PC-3 (cell line): ENCODE measurements at regions not wholly inside any gene's neighbourhood (a gene's known extent, or its start where the extent isn't known, plus 50 kb on each side); places are given as distances from the start of the nearest gene placed in this dataset.

Experiments used
- ATAC-seq: fragments of 200-7000 bp; cut with Tn5 transposase; 2 replicates; pipeline ENCODE4 v1.9.1; 2020; ENCODE audit warnings: mild to moderate bottlenecking, moderate library complexity
- BruUV-seq: library from RNA; stranded (reverse); fragments of 400-500 nt; replicated peaks from 2 replicates; lab custom pipeline; 2021; lab: Mats Ljungman, UMichigan
- CTCF ChIA-PET: fragments of 300-600 bp; sonication (Branson Sonifier 250); formaldehyde crosslinking; loops from one replicate; lab custom pipeline; 2022; ENCODE audit warnings: antibody characterized with exemption; lab: Charles Lee
- POLR2A ChIA-PET: fragments of 300-600 bp; sonication (Branson Sonifier 250); formaldehyde crosslinking; loops from one replicate; lab custom pipeline; 2022; ENCODE audit warnings: antibody characterized with exemption; ENCODE audit not compliant: unreplicated experiment; lab: Charles Lee
- DNase-seq: peaks from one replicate; pipeline ENCODE4 v3.0.0-alpha.2; 2015
- H2AFZ ChIP-seq: fragments of 300-600 bp; sonication (generic); 2 replicates; pipeline ENCODE4 v1.6.0; 2016; ENCODE audit warnings: antibody characterized with exemption, low read length
- H3F3A ChIP-seq: fragments of 300-600 bp; sonication (generic); one replicate; pipeline ENCODE4 v1.6.0; 2017; ENCODE audit warnings: antibody characterized with exemption, low read length, control low read depth, mild to moderate bottlenecking; ENCODE audit not compliant: unreplicated experiment
- H3K27ac ChIP-seq: fragments of 300-600 bp; sonication (generic); 2 replicates; pipeline ENCODE4 v1.5.1; 2016; ENCODE audit warnings: mild to moderate bottlenecking, low read length
- H3K27me3 ChIP-seq: fragments of 300-600 bp; sonication (generic); 2 replicates; pipeline ENCODE4 v1.6.1; 2016; ENCODE audit warnings: low read length, mixed read lengths
- H3K36me3 ChIP-seq: fragments of 300-600 bp; sonication (generic); 2 replicates; pipeline ENCODE4 v1.6.1; 2016; ENCODE audit warnings: low read depth, mixed run types, low read length, mixed read lengths
- H3K4me1 ChIP-seq: fragments of 300-600 bp; sonication (generic); 2 replicates; pipeline ENCODE4 v1.5.1; 2016; ENCODE audit warnings: low read length; ENCODE audit not compliant: insufficient read depth
- H3K4me2 ChIP-seq: fragments of 300-600 bp; sonication (generic); 2 replicates; pipeline ENCODE4 v1.6.0; 2016; ENCODE audit warnings: low read length
- H3K4me3 ChIP-seq: fragments of 300-600 bp; sonication (generic); 2 replicates; pipeline ENCODE4 v1.5.1; 2016; ENCODE audit warnings: mild to moderate bottlenecking, low read length, mixed read lengths
- H3K79me2 ChIP-seq: fragments of 300-600 bp; sonication (generic); 2 replicates; pipeline ENCODE4 v1.6.1; 2017; ENCODE audit warnings: low read length, mixed read lengths
- H3K9ac ChIP-seq: fragments of 300-600 bp; sonication (generic); 2 replicates; pipeline ENCODE4 v1.6.0; 2016; ENCODE audit warnings: mild to moderate bottlenecking, low read length
- H3K9me2 ChIP-seq: fragments of 300-600 bp; sonication (generic); replicated peaks from 2 replicates; pipeline ENCODE4 v1.6.1; 2016; ENCODE audit warnings: mixed run types, low read length, mixed read lengths
- H3K9me3 ChIP-seq: fragments of 300-600 bp; sonication (generic); 2 replicates; pipeline ENCODE4 v1.6.1; 2016; ENCODE audit warnings: low read length, mixed read lengths
- H4K20me1 ChIP-seq: fragments of 300-600 bp; sonication (generic); 2 replicates; pipeline ENCODE4 v1.6.1; 2016; ENCODE audit warnings: low read length, mixed read lengths
- EZH2 ChIP-seq: fragments of 300-600 bp; sonication (generic); IDR thresholded peaks from one replicate; pipeline ENCODE4 v1.6.1; 2017; ENCODE audit warnings: antibody characterized with exemption, mild to moderate bottlenecking, low read length; ENCODE audit not compliant: unreplicated experiment
- EZH2phosphoT487 ChIP-seq: fragments of 300-600 bp; sonication (generic); IDR thresholded peaks from 2 replicates; pipeline ENCODE4 v1.6.1; 2018; ENCODE audit warnings: mild to moderate bottlenecking, antibody characterized with exemption, low read length, borderline replicate concordance
- intact Hi-C: fragments of 100-400 bp; cut with micrococcal nuclease; formaldehyde crosslinking; loops from 2 replicates; pipeline ENCODE4 v1.9.0; 2023
- TF ChIP-seq, protein P1 (sequence below): fragments of 300-600 bp; sonication (generic); conservative IDR thresholded peaks from 2 replicates; pipeline ENCODE4 v1.5.1; 2017; ENCODE audit warnings: antibody characterized with exemption, low read depth, mild to moderate bottlenecking, low read length

GRCh38 chr3:10725067-10725466, 91.0 kb upstream of the SLC6A11 start:
- Histone ChIP-seq H3K9me2 (no peaks in the 10 kb centered on the region), H3K4me3 (no peak overlapping the region), H3K27ac (no peak overlapping the region), H3K9ac (no peak overlapping the region), H3K4me2 (no peak overlapping the region), H3K27me3 (peaks cover 70% of the 10 kb centered on the region), H3K9me3 (no peaks in the 10 kb centered on the region), H4K20me1 (no peaks in the 10 kb centered on the region), H3K4me1 (no peaks in the 10 kb centered on the region; the same call in 1 of the 2 replicates), H3K36me3 (no peaks in the 10 kb centered on the region), H3K79me2 (no peaks in the 10 kb centered on the region), H2AFZ (no peak overlapping the region), H3F3A (no peaks in the 10 kb centered on the region)
- TF ChIP-seq EZH2phosphoT487, result no peak
- no peak for TF ChIP-seq EZH2
- TF ChIP-seq, protein P1, sequence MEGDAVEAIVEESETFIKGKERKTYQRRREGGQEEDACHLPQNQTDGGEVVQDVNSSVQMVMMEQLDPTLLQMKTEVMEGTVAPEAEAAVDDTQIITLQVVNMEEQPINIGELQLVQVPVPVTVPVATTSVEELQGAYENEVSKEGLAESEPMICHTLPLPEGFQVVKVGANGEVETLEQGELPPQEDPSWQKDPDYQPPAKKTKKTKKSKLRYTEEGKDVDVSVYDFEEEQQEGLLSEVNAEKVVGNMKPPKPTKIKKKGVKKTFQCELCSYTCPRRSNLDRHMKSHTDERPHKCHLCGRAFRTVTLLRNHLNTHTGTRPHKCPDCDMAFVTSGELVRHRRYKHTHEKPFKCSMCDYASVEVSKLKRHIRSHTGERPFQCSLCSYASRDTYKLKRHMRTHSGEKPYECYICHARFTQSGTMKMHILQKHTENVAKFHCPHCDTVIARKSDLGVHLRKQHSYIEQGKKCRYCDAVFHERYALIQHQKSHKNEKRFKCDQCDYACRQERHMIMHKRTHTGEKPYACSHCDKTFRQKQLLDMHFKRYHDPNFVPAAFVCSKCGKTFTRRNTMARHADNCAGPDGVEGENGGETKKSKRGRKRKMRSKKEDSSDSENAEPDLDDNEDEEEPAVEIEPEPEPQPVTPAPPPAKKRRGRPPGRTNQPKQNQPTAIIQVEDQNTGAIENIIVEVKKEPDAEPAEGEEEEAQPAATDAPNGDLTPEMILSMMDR, result no peak
- ATAC-seq (no peak), DNase-seq (peak; percentile 15)
- CTCF ChIA-PET, result no interaction called here
- POLR2A ChIA-PET, result no interaction called here
- BruUV-seq, result no TSS peak
- intact Hi-C loops, result no loop called here

DNA sequence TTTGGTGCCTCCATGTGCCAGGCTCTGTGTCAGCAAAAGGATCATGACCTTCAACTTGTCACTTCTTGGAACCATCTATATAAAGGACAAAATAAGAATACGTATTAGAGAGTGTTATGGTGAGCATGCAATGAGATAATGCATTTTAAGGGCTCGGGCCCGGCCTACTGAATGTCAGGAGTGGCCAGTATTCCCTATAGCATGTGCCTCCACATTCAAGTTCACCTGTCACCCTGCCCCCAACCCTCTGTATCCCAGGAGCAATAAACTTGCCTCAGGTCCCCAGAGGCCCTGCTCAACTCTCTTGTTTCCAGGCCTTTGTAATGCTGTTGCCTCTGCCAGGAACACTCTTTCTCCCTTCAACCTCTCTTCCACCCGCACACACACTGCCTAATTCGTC, 90.2 kb upstream of the SLC6A11 start:
- no peaks in the 10 kb centered on the region for H3K79me2 ChIP-seq
- H3K9me3 ChIP-seq, result no peaks in the 10 kb centered on the region
- intact Hi-C loops, result no loop called here
- DNase-seq (no peak), ATAC-seq (no peak)
- H3K27ac ChIP-seq, result no peak overlapping the region
- H2AFZ ChIP-seq, result no peak overlapping the region
- no peak overlapping the region for H3K4me3 ChIP-seq
- CTCF ChIA-PET, result no interaction called here
- TF ChIP-seq EZH2 (no peak), EZH2phosphoT487 (no peak)
- TF ChIP-seq, protein P1, result no peak
- BruUV-seq, result no TSS peak
- no peak overlapping the region for H3K9ac ChIP-seq
- H3K4me2 ChIP-seq, result no peak overlapping the region
- H3K27me3 ChIP-seq, result peaks cover 66% of the 10 kb centered on the region
- POLR2A ChIA-PET, result no interaction called here
- H3F3A ChIP-seq, result no peaks in the 10 kb centered on the region
- no peaks in the 10 kb centered on the region for H3K9me2 ChIP-seq
- no peaks in the 10 kb centered on the region for H3K36me3 ChIP-seq
- no peaks in the 10 kb centered on the region; the same call in 1 of the 2 replicates for H3K4me1 ChIP-seq
- H4K20me1 ChIP-seq, result no peaks in the 10 kb centered on the region

DNA sequence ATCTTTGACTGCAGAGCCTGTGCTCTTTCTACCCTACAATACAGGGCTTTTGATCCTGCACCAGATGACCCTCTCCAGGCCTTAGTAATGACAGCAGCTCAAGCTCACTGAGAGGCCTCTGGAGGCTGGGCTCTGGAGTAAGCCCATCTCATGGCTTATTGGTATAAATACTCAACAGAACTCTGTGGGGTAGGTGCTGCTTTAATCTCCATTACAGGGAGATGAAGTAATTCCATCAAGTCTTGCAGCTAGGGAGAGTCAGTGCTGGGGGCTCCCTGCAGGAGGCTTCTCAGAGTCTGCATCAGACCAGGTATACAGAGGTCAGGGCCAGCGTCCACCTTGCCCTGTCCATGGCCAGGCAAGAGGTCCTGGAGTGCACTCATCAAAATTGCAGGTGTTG, 89.2 kb upstream of the SLC6A11 start:
- no peak overlapping the region for H3K27ac ChIP-seq
- CTCF ChIA-PET, result no interaction called here
- no peaks in the 10 kb centered on the region for H3K9me2 ChIP-seq
- DNase-seq (no peak), ATAC-seq (no peak)
- no peaks in the 10 kb centered on the region for H3K36me3 ChIP-seq
- intact Hi-C loops, result no loop called here
- no peak overlapping the region for H3K9ac ChIP-seq
- H3K4me3 ChIP-seq, result no peak overlapping the region
- no peak overlapping the region for H3K4me2 ChIP-seq
- H3K9me3 ChIP-seq, result no peaks in the 10 kb centered on the region
- POLR2A ChIA-PET, result no interaction called here
- no peaks in the 10 kb centered on the region; the same call in 1 of the 2 replicates for H3K4me1 ChIP-seq
- H3F3A ChIP-seq, result no peaks in the 10 kb centered on the region
- BruUV-seq, result no TSS peak
- peaks cover 60% of the 10 kb centered on the region for H3K27me3 ChIP-seq
- TF ChIP-seq EZH2, result no peak
- no peak for TF ChIP-seq EZH2phosphoT487
- TF ChIP-seq, protein P1, result no peak
- H4K20me1 ChIP-seq, result no peaks in the 10 kb centered on the region
- no peak overlapping the region for H2AFZ ChIP-seq
- H3K79me2 ChIP-seq, result no peaks in the 10 kb centered on the region
